ENCODE measurements at regions not wholly inside any gene's neighbourhood (a gene's known extent, or its start where the extent isn't known, plus 50 kb on each side); places are given as distances from the start of the nearest gene placed in this dataset.

DNA sequence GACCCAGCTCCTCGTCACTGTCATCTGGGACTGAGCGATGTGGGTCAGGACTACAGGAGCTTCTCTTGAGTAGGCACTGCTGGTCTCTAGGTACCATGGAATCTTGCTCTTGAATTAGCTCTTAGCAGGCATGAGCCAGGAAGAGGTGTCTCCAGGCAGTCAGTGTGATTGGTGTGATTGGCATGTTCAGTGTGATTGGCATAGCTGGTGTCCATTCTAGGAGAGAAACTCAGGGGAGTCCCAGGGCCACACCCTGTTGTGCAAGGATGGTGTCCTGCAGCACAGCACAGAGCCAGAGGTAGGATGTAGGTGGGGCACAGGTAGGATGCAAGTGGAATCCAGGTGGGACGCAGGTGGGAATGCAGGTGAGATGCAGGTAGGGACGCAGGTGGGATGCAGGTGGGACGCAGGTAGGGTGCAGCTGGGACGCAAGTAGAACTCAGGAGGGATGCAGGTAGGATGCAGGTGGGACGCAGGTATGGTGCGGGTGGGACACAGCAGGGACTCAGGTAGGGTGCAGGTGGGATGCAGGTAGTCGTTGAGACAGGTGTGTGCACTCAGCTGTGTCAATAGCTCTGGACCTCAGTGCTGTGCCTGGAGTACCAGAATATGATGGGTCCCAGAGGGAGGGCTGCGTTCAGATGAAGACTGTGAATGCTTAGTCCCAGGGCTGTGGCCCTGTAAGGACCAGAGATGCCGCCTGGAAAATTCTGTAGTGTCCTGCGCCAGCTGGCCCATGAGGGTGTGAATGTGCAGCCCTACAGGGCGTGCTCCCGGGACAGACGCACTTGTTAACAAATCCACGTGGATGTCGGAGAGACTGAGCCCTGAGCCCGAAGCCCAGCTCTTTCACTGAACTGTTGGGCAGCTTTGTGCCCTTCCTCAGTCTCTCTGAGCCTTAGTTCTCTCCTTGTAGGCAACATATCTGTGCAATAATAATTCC, 248.2 kb upstream of the PITRM1 start:
- DNase-seq = no peak

DNA sequence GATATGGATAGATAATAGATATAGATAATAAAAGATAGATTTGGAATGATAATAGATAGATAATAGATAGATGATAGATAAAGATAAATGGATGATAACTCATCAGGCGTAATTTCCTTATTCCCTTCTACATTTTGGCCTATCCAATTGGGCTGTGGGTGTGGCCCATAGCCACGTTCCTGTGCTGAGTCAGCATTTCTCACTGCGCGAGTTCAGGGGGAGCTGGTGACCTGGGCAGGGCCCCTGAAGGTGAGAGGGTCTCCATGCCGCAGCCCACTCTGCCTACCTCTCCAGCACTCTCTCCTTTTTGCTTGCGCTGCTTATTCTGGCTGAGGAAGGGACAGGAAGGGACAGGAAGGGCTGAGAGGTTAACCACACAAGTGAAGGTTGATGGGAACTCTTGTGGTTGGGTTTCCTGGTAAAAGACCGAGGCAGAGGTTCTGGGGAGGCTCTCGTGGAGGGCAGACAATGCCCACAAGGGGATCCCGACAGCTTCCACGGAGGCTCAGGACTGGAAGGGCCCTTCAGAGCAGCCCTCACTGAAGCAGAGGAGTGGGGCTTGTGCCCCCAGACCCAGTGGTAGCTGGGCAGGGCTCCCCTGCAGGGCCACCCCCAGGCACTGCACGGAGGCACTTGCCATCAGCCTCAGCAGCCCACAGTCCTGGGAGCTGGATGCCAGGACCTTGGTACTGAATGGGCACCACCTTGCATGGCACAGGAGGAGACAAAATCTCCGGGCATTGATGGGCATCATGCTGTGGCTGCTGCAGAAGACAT, 247.3 kb upstream of the PITRM1 start:
- DNase-seq = no peak

DNA sequence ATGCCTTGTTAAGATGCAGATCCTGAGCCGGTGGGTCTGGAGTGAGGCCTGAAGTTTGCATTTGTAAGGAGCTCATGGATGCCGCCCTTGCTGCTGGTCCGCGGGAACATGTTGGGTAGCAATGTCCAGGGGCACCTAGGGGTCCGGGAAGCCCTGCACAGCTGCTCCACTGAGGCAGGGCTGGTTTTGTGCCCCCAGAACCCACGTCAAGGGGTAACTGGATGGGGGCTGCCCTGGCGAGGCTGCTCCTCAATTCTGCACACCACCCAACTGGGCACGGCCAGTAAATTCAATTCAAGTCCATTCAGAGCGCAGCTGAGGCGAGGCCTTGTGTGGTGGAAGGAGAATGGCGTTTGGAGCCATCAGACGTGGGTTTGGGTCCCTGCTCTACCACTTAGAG, 246.3 kb upstream of the PITRM1 start:
- no peak for DNase-seq

DNA sequence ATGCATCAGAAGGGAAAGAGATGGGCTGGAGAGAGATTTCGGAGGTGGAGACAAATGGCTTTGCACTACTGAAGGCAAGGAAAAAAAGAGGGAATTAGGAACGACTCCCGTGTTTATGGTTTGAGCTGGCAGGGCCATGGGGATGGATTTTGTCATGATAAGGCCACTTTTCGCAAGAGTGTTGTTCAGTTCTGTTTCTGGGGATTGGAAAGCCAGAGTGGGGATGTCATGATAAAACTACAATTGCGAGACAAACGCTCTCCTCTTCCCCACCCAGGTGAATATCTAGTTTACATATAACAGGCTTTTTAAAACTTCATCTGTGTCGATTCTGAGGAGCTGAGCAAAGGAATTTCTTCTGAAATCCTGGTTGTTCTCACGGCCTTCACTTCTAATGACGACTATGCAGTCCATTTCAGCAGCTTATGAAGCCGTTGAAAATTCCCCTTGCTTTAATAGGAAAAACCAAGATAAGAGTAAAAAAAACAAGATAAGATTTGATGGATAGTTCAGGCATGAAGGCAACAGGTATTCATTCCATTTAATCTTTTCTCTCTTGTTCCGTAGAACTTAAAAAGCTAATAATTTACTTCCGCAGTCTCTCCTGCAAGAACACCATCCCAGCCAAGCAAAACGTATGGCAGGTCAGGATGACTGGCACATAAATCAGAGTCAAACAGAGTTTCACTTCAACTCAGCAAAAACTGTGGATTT, 245.6 kb upstream of the PITRM1 start:
- no peak for DNase-seq

DNA sequence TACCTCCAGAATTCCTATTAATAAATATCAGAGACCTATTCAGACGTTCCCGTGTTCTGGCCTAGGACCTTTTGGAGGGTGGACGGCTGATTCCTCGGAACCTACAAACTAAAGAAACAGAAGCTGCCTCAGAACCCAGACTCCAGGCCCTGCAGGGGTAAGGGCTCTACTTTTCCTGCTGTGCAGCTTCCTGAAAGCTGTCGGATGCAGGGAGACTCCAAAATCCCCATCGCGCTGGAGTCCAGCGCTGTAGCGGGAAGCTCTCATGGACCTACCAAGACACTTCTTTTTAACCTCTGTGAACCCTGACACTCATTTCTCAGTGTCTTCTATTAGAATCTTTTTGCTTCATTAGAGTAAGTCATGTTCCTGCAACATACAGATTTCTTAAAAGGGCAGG, 244.5 kb upstream of the PITRM1 start:
- DNase-seq = no peak

DNA sequence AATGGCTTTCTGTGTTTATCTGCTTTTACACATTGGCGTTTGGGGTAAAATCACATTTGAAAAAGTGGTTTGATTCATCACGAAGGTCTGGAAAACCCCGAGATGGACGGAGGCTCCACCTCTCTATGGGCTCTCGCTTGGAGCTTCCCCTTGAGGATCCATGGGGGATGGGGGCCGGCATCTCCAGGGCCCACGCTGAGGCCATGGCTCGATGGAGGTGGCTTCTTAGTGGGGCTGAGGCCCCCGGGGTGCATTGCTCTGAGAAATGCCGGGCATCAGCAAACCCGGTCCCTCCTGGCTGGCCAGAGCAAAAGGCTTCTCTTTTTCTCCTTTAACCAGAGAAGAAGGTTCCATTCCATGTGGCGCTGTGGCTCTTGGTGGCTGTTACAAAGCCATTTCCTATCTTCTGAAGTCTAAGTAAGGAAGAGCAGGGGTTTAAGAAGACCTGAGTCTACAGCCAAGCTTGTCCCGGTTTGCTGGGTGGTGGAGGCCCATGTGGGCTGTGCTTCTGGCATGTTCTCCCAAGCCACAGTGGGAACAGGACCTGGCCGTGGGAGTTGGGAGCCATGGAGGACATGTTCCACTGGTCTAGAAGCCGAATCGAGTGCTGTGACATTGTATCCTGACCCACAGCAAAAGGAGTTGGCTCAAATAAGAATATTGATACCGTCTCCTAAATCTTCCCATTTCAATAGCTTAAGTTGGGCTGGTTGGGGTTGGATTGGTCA, 243.5 kb upstream of the PITRM1 start:
- DNase-seq = no peak

DNA sequence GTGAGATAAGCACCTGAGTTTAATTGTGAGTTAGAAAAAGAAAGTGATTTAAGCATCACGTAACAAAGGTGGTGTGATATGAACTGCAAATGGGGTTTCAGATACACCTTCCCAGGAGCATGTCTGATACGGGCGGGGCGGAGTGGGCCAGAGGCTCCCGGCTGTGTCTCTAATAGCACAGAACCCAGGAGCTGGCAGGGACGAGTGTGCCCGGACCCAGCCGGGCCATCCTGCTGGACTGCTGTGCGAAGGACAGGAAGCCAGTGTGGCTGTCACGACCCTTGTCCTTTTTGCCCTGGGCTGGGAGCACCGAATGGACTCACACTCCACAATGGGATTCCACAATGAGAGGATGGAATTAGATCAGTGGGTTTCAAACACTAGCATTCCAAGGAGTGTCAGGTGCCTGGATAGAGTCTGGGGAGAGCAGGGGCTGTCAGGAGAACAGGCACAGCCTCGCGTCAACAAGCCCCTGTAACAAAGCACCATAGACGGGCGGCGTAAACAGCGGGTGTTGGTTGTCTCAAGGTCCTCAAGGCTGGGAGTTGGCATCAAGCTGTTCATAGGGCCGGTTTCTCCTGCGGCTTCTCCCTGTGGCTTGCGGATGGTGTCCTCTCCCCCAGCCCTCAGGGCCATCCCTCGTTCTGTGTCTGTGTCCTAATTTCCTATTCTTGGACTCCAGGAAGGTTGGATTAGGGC, 242.6 kb upstream of the PITRM1 start:
- DNase-seq = no peak

DNA sequence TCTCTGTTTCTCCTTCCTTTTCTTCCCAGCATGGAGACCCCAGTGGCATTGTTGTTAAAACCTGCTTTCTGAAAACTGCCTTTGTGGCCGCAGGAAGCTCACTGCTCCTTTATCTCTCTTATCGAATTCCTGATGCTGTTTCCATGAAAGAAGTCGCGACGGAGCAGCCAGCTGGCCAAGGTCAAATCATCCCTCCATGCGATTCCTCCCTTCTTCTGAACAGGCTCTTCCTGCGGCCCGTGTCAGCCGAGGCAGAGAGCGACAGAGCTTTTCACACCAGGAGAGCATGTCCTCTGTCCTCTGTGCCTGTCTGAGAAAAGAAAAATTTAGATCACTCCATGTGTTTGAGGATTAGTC, 242.1 kb upstream of the PITRM1 start:
- DNase-seq = no peak

DNA sequence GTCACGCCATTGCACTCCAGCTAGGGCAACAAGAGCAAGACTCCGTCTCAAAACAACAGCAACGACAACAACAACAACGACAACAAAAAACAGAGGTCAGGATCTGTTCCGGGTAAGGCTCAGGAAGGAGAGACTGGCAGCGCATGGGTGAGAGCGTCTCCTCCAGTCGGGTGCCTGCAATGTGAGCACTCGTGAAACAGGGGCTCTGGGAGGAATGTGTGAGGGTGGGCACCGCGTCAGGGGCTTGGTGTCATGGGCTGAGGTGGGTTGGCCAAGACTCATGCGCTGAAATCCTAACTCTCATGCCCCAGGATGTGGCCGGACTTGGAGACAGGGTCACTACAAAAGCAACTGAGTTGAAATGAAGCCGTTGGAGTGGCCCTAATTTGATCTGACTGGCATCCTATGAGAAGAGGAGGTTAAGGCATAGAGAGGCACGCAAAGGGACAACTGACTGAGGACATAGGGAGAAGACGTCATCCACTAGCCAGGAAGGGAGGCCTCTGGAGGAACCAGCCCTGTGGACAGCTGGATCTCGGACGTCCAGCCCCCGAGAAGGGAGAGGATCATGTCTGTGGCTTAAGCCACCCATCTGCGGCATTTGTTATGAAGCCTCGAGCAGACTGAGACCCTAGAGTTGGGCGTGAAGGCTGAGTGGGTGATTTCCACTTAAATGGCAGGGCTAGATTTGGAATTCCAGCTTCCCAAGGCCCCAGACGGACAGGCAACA, 241.5 kb upstream of the PITRM1 start:
- DNase-seq = no peak

DNA sequence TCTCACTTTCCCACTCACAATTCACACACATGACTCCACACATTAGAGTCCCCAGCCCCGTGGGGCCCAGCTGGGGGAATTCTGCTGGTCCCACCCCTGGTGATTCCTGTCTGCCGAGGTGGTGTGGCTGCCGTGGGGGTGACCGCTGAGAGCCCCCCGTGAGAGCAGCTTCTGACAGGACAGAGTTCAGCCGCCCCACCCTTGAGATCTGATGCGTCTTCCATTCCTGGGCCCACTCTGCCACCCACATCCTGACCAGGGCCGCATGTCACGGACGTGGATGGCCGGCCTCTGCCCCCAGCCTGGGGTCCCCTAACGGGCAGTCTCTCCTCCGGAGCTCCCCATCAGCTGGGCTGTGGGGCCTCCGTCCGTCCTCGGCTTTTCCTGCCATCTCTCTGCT, 240.1 kb upstream of the PITRM1 start:
- no peak for DNase-seq

DNA sequence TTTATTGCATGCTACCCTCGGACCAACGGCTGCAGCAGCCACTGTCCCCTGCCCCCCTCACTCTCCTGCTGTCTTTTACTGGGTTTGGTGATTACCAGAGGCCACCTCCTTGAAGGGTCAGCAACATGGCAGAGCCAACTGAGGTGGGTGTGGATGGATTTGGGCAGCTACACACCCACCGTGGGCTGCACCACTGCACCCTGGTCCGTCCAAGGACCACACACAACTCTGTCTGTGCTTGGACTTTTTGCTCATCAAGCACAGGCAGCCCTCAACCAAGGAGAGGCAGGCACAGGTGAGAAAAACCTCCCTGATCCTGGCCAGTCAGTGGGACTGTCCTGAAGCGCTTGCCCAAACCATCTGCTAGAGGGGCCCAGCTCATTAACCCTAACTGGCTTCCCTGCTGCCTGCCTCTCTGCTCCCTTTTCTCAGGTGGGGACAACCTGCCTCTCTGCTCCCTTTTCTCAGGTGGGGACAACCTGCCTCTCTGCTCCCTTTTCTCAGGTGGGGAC, 239.5 kb upstream of the PITRM1 start:
- DNase-seq = no peak

DNA sequence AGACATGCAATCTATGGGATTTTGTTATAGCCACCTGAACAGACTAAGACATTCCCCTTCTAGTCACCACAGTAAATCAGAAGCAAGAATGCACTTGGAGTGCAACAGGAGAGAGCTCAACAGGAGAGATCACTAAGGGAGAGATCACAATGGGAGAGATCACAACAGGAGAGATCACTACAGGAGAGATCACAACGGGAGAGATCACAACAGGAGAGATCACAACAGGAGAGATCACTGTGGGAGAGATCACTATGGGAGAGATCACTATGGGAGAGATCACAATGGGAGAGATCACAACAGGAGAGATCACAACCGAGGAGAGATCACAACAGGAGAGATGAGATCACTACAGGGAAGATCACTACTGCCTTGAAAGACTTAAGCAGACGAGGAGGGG, 238.5 kb upstream of the PITRM1 start:
- DNase-seq = no peak

DNA sequence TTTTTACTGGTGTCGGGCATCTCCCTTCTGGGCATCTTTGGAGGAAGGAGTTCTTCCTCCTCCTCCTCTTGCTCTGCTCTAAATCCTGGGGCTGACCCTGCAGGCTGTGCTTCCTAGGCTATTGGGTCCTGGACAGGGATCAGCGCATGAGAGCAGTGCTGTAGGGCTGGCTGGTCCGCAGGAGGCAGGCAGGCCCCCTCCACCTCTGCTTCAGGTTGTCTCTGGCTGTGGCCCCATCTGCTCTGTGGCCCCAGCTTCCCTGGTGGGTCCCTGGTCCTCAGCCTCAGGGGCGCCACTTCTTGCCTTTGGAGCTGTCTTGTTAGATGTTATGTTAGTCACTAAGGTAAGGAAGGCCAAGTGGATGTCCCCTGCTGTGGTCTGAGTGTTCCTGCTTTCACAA, 237.3 kb upstream of the PITRM1 start:
- DNase-seq = no peak

DNA sequence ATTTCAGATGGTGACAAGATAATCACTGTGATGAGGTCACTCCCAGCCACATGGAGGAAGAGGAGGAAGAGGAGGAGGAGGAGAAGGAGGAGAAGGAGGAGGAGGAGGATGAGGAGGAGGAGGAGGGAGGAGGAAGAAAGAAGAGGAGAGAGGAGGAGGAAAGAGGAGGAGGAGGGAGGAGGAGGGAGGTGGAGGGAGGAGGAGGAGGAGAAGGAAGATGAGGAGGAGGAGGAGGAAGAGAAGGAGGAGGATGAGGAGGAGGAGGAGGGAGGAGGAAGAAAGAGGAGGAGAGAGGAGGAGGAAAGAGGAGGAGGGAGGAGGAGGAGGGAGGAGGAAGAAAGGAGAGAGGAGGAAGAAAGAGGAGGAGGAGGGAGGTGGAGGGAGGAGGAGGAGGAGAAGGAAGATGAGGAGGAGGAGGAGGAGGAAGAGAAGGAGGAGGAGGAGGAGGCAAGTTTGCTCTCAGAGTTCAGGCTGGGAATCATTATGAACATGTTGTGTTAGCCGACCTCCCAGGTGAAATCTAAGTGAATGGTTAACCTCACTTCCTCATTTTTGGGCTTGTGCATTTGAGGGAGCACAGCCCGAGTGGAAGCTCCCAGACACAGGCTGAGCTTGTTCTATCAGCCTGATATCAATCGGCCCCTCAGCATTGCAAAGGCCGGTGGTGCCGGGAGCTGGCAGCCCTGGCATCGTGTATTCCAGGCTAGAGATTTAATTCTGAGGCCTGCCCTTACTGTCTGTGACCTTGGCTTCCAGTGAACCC, 236.2 kb upstream of the PITRM1 start:
- DNase-seq = no peak

DNA sequence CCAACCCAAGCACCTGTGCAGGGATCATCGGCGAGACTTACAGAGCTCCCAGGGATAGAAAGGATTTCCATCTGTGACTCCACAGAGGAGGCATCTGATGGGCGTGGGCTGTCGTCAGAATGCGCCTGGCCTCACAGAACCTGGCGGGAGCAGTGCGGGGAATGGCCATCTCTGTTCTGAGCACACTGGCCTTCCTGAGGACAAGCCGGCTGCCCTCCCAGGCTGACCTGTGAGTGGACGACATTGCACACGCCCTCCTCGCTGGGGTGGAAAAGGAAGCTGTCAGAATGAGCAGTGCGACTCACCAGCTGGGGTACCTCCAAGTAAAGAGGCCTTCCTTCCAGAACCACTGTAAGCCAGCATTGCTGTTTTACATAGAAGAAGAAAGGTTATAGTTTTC, 234.6 kb upstream of the PITRM1 start:
- no peak for DNase-seq

DNA sequence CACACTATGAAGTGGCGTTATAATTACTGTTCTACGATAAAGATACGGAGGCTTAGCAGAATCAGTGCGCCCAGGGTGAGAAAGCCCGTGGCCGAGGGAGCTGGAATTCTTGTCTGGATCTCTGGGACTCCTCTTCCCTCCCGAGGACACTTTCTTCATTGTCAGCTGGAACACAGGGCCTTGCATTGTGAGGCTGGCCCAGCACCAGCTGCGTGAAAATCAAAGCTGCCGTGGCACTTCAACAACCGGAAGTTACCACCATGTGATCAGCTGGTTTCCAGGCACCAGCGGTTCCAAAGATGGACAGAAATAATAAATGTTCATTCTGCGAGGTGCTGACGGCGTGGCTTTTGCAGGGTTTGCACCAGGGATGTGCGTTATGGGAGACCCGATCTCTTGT, 234.0 kb upstream of the PITRM1 start:
- DNase-seq = no peak

DNA sequence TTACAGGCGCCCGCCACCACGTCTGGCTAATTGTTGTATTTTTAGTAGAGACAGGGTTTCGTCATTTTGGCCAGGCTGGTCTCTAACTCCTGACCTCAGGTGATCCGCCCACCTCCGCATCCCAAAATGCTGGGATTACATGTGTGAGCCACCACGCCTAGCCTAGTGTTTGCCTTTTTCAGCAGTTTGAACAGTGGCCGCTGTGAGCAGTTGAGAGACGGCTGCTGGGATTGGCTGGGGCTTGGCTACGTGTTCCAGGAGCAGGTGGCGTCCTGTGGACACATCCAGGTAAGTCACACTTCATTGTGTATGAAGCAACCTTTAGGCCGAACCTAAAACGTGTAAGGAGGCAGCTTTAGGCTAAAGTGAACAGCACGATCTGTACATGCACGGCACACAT, 231.8 kb upstream of the PITRM1 start:
- no peak for DNase-seq

DNA sequence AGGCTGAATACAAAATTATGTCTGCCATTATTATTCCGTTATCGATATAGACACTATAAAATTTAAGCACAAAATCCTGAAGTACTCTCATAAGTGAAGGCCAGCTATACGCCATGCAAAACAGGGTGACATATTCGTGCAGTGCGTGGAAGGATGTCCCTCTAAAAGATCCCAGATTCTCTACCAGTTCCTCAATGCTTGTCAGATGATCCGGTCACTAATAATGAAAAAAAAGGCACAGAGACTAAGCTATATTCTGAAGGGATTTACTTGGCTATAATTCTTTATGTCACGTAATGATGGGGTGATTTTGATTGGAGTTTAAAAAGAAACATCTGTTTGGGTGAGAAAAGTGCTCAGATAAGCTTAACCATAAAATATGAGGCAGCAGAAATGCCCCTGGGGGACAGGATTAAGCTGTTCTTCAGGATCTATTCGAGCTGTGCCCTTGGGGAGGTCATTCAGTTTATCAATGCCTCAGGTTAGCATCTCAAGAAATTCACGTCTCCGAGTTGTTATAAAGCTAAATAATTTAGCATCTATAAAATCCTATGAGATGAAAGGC, 229.7 kb upstream of the PITRM1 start:
- DNase-seq = no peak

DNA sequence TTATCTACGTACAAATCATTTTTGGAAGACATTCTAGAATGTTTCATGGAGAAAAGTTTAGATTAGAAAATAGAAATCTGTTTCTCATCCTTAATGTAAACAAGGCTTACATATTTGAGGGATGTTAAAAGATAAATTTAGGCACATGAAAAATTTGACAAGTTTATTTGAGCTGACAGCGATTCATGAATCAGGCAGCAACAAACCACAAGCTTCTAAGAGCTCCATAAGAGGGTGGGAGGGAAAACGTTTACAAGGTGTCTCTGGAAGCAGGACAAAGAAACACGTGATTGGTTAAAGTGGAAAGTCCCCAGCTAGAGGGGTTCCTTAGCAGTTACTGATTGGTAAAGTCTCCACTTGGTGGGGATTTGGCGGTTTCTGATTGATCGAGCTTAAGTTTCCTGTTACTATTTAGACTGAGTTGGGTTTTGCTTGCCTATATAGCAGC, 228.9 kb upstream of the PITRM1 start:
- no peak for DNase-seq

DNA sequence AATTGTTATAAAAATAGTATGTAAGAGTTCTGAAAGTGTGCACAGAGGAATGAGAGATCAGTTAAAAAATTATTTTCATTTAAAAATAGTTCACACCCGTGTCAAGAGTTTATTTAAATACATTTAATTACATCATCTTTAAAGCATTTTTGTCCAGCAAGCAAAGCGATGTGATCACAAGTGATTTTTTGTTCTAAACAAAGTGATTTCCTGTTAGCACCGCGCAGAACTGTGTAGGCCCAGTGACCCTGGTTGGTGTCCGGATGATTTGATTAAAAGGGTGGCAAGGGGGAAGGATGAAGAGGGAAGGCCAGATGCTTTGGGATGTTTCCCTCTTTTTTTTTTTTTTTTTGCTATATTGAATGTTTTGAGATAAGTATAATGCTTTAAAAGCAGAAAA, 227.8 kb upstream of the PITRM1 start:
- DNase-seq = no peak

Data from NCI-H2171 (cell line).